Neuronal stem cell (in vitro differentiated cells): ENCODE measurements at regions not wholly inside any gene's neighbourhood (a gene's known extent, or its start where the extent isn't known, plus 50 kb on each side); places are given as distances from the start of the nearest gene placed in this dataset.

Experiments used
- DNase-seq: peaks from one replicate; pipeline ENCODE4 v3.0.0-alpha.2; 2013; ENCODE audit warnings: low spot score
- H2AFZ ChIP-seq: one replicate; pipeline ENCODE4 v1.6.1; 2013; ENCODE audit warnings: mild to moderate bottlenecking, low read length, inconsistent platforms
- H2AK5ac ChIP-seq: 2 replicates; pipeline ENCODE4 v1.6.1; 2013; ENCODE audit warnings: low read depth, mild to moderate bottlenecking, inconsistent platforms, low read length, moderate library complexity, mixed read lengths
- H2BK120ac ChIP-seq: 2 replicates; pipeline ENCODE4 v1.6.1; 2013; ENCODE audit warnings: low read depth, mild to moderate bottlenecking, inconsistent platforms, low read length, moderate library complexity, mixed read lengths
- H2BK12ac ChIP-seq: one replicate; pipeline ENCODE4 v1.6.1; 2013; ENCODE audit warnings: low read length, inconsistent platforms
- H2BK15ac ChIP-seq: 2 replicates; pipeline ENCODE4 v1.6.1; 2013; ENCODE audit warnings: mild to moderate bottlenecking, low read length, inconsistent platforms, mixed read lengths
- H2BK5ac ChIP-seq: one replicate; pipeline ENCODE4 v1.6.1; 2013; ENCODE audit warnings: inconsistent platforms, mild to moderate bottlenecking, low read length, moderate library complexity
- H3K14ac ChIP-seq: one replicate; pipeline ENCODE4 v1.6.1; 2013; ENCODE audit warnings: low read length, inconsistent platforms
- H3K18ac ChIP-seq: 2 replicates; pipeline ENCODE4 v1.6.1; 2013; ENCODE audit warnings: low read length, inconsistent platforms
- H3K23ac ChIP-seq: 2 replicates; pipeline ENCODE4 v1.6.1; 2013; ENCODE audit warnings: low read depth, mild to moderate bottlenecking, mixed read lengths, low read length, inconsistent platforms; ENCODE audit not compliant: poor library complexity
- H3K27ac ChIP-seq: replicated peaks from 3 replicates; pipeline ENCODE4 v1.5.1; 2013; ENCODE audit warnings: low read length, inconsistent platforms
- H3K27me3 ChIP-seq, 3 experiments: 2 replicates each; pipeline ENCODE4 v1.6.1; 2013; ENCODE audit warnings: low read length in 3 of 3, mild to moderate bottlenecking in 2 of 3, inconsistent platforms in 1 of 3, low read depth in 1 of 3, mixed read lengths in 1 of 3, moderate library complexity in 1 of 3; ENCODE audit not compliant: control insufficient read depth in 3 of 3, insufficient read depth in 3 of 3
- H3K36me3 ChIP-seq, 2 donors: replicated peaks in 1 of 2; 2 replicates each; pipeline ENCODE4 v1.6.1; 2013; ENCODE audit warnings: low read length in 2 of 2; ENCODE audit not compliant: control insufficient read depth in 2 of 2, insufficient read depth in 2 of 2
- H3K4ac ChIP-seq: 2 replicates; pipeline ENCODE4 v1.6.1; 2013; ENCODE audit warnings: inconsistent platforms, mild to moderate bottlenecking, low read length, moderate library complexity
- H3K4me1 ChIP-seq, 2 donors: 1 replicate in 1 of 2; 2 replicates in 1 of 2; pipeline ENCODE4 v1.6.1; 2013; ENCODE audit warnings: low read length in 2 of 2, low read depth in 1 of 2; ENCODE audit not compliant: control insufficient read depth in 2 of 2, insufficient read depth in 1 of 2
- H3K4me2 ChIP-seq: one replicate; pipeline ENCODE4 v1.6.1; 2013; ENCODE audit warnings: mild to moderate bottlenecking, low read length, inconsistent platforms; ENCODE audit not compliant: insufficient read depth, poor library complexity, severe bottlenecking
- H3K4me3 ChIP-seq, 2 donors: 2 replicates each; pipeline ENCODE4 v1.5.1; 2013; ENCODE audit warnings: low read length in 2 of 2, mild to moderate bottlenecking in 2 of 2, inconsistent platforms in 1 of 2, moderate library complexity in 1 of 2
- H3K79me1 ChIP-seq: one replicate; pipeline ENCODE4 v1.6.1; 2013; ENCODE audit warnings: low read depth, mild to moderate bottlenecking, inconsistent platforms, low read length, moderate library complexity
- H3K9ac ChIP-seq: one replicate; pipeline ENCODE4 v1.6.1; 2013; ENCODE audit warnings: mild to moderate bottlenecking, low read depth, low read length, inconsistent platforms; ENCODE audit not compliant: poor library complexity
- H3K9me3 ChIP-seq, 2 donors: replicated peaks in 1 of 2; 2 replicates each; pipeline versions ENCODE3 to v1.6.1; 2013; ENCODE audit warnings: low read length in 2 of 2, mild to moderate bottlenecking in 2 of 2, inconsistent platforms in 1 of 2, low read depth in 1 of 2, mixed read lengths in 1 of 2, moderate library complexity in 1 of 2; ENCODE audit not compliant: control insufficient read depth in 2 of 2, insufficient read depth in 1 of 2
- H4K8ac ChIP-seq: one replicate; pipeline ENCODE4 v1.6.1; 2013; ENCODE audit warnings: low read depth, mild to moderate bottlenecking, inconsistent platforms, low read length, moderate library complexity
- H4K91ac ChIP-seq: one replicate; pipeline ENCODE4 v1.6.1; 2013; ENCODE audit warnings: low read length, low read depth, mild to moderate bottlenecking, inconsistent platforms; ENCODE audit not compliant: poor library complexity
- WGBS, 2 donors: extraction: QIAGEN DNeasy Blood & Tissue Kit; methylation state at CpG; one replicate each; pipeline ENCODE4 v1.1.7; 2013; ENCODE audit warnings: missing lambda C conversion rate in 2 of 2, mixed read lengths in 1 of 2; ENCODE audit not compliant: insufficient read length in 2 of 2, insufficient replicate concordance in 1 of 2; ENCODE audit errors: extremely low coverage in 2 of 2; 5-methylcytosine and 5-hydroxymethylcytosine counted together

GRCh38 chr11:103773059-103773458 is 263.4 kb upstream of the DDI1 start:
- Histone ChIP-seq H2AFZ (no peak overlapping the region), H4K91ac (no peak overlapping the region), H3K9me3 (no peaks in the 10 kb centered on the region), H3K14ac (no peak overlapping the region), H3K9ac (no peak overlapping the region), H3K4ac (no peak overlapping the region), H3K4me2 (no peak overlapping the region), H3K79me1 (no peaks in the 10 kb centered on the region), H2BK15ac (no peak overlapping the region), H2AK5ac (no peak overlapping the region), H3K23ac (no peak overlapping the region), H3K4me1 (no peaks in the 10 kb centered on the region), H4K8ac (no peak overlapping the region), H2BK120ac (no peak overlapping the region), H2BK12ac (no peak overlapping the region), H3K27ac (no peak overlapping the region), H2BK5ac (no peak overlapping the region), H3K36me3 (no peaks in the 10 kb centered on the region), H3K4me3 (no peak overlapping the region), H3K27me3 (no peaks in the 10 kb centered on the region), H3K18ac (no peak overlapping the region)
- DNase-seq: no peak
- WGBS, 2 donors: no CpG with 5 or more reads among the region's 2 CpGs

DNA sequence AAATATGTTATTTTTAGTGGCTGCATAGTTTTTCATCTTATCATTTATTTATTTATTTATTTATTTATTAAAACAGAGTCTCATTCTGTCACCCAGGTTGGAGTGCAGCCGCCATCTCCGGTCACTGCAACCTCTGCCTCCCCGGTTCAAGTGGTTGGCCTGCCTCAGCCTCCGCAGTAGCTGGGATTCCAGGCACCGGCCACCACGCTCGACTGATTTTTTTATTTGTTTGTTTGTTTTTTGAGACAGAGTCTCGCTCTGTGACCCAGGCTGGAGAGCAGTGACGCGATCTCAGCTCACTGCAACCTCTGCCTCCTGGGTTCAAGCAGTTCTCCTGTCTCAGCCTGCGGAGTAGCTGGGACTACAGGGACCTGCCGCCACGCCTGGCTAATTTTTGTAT is 262.9 kb upstream of the DDI1 start:
- Histone ChIP-seq H3K27me3 (no peaks in the 10 kb centered on the region), H3K14ac (no peak overlapping the region), H3K4me2 (no peak overlapping the region), H2BK15ac (no peak overlapping the region), H2BK5ac (no peak overlapping the region), H3K9ac (no peak overlapping the region), H4K91ac (no peak overlapping the region), H3K23ac (no peak overlapping the region), H3K4ac (no peak overlapping the region), H2AFZ (no peak overlapping the region), H2AK5ac (no peak overlapping the region), H4K8ac (no peak overlapping the region), H3K4me1 (no peaks in the 10 kb centered on the region), H2BK12ac (no peak overlapping the region), H3K4me3 (no peak overlapping the region), H2BK120ac (no peak overlapping the region), H3K27ac (no peak overlapping the region), H3K9me3 (no peaks in the 10 kb centered on the region), H3K79me1 (no peaks in the 10 kb centered on the region), H3K18ac (no peak overlapping the region), H3K36me3 (no peaks in the 10 kb centered on the region)
- no CpG with 5 or more reads among the region's 13 CpGs for WGBS, 2 donors
- no peak for DNase-seq

DNA sequence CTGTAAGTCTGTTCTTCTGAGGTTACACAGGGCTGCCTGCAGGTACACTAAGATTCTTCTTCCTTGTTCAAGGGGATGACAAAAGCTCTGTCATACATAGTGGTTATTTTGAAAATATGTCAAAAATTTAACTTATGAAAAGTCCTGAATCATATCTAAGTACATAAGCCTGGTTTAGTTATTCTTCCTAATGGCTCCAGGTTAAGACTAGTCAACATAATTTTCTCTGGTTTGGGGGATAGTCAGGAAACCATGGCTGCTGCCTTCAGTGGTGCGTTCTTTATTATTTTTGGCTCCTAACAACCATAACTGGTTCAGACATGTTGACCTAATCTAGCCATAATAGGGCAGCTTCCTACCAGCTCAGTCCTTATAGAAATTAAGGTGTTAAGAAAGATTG is 257.4 kb upstream of the DDI1 start:
- no peaks in the 10 kb centered on the region for H3K36me3 ChIP-seq
- no peak for DNase-seq
- no peak overlapping the region for H2BK5ac ChIP-seq
- H3K4me3 ChIP-seq: no peak overlapping the region
- no peak overlapping the region for H2AFZ ChIP-seq
- no CpG with 5 or more reads among the region's 1 CpG for WGBS, 2 donors
- H2BK120ac ChIP-seq: no peak overlapping the region
- no peak overlapping the region for H3K23ac ChIP-seq
- no peak overlapping the region for H3K14ac ChIP-seq
- H3K9ac ChIP-seq: no peak overlapping the region
- no peak overlapping the region for H3K27ac ChIP-seq
- H3K4me1 ChIP-seq: peaks cover 0 to 2% of the 10 kb centered on the region in 2 donors
- no peaks in the 10 kb centered on the region for H3K79me1 ChIP-seq
- H3K27me3 ChIP-seq: no peaks in the 10 kb centered on the region
- no peak overlapping the region for H3K4ac ChIP-seq
- H2BK15ac ChIP-seq: no peak overlapping the region
- H4K91ac ChIP-seq: no peak overlapping the region
- no peak overlapping the region for H2AK5ac ChIP-seq
- H3K9me3 ChIP-seq: no peaks in the 10 kb centered on the region
- no peak overlapping the region for H4K8ac ChIP-seq
- H3K4me2 ChIP-seq: no peak overlapping the region
- H3K18ac ChIP-seq: no peak overlapping the region
- H2BK12ac ChIP-seq: no peak overlapping the region

- Histone ChIP-seq H3K9me3 (peaks cover 0 to 23% of the 10 kb centered on the region in 2 donors), H3K36me3 (no peaks in the 10 kb centered on the region), H3K9ac (no peak overlapping the region), H3K4me1 (no peaks in the 10 kb centered on the region), H2BK120ac (no peak overlapping the region), H3K14ac (no peak overlapping the region), H3K27ac (no peak overlapping the region), H2AFZ (no peak overlapping the region), H2BK12ac (no peak overlapping the region), H2BK15ac (no peak overlapping the region), H3K18ac (no peak overlapping the region), H3K27me3 (no peaks in the 10 kb centered on the region), H3K23ac (no peak overlapping the region), H2AK5ac (no peak overlapping the region), H3K79me1 (no peaks in the 10 kb centered on the region), H3K4me3 (no peak overlapping the region), H4K91ac (no peak overlapping the region), H3K4ac (no peak overlapping the region), H4K8ac (no peak overlapping the region), H3K4me2 (no peak overlapping the region), H2BK5ac (no peak overlapping the region)
- no peak for DNase-seq
Measured at GRCh38 chr11:103789952-103790351, 246.5 kb upstream of the DDI1 start.
